K562 (cell line): ENCODE measurements at regions not wholly inside any gene's neighbourhood (a gene's known extent, or its start where the extent isn't known, plus 50 kb on each side); places are given as distances from the start of the nearest gene placed in this dataset.

Experiments
- ATAC-seq: fragments of 200-7000 bp; cut with Tn5 transposase; 3 replicates; pipeline ENCODE4 v1.9.1; 2020; ENCODE audit warnings: moderate library complexity
- BruUV-seq: library from RNA; stranded (reverse); fragments of 400-500 nt; replicated peaks from 2 replicates; lab custom pipeline; 2021; lab: Mats Ljungman, UMichigan
- CTCF ChIA-PET: fragments of 300-600 bp; formaldehyde crosslinking; extraction: SDS; loops from one replicate; lab custom pipeline; 2021; ENCODE audit warnings: low intra/inter-chr PET ratio; lab: Yijun Ruan, JAX
- POLR2A ChIA-PET: fragments of 300-600, 350-650 bp; sonication (Branson Sonifier 250); formaldehyde crosslinking; extraction: SDS; loops from one replicate; lab custom pipeline; 2021; ENCODE audit warnings: antibody characterized with exemption, inconsistent platforms; lab: Yijun Ruan, JAX
- DNase-seq, 4 experiments: peaks; one replicate each; pipeline versions ENCODE4 v3.0.0 to v3.0.0-alpha.2; 2011 to 2018; ENCODE audit warnings: low spot score in 3 of 4, mixed read lengths in 3 of 4; ENCODE audit errors: extremely low read depth in 1 of 4
- FAIRE-seq: peaks from 2 replicates; lab custom pipeline; 2011; peaks lifted over from hg19 to GRCh38; lab: Jason Lieb, UNC
- H2AFZ ChIP-seq: 2 replicates; pipeline ENCODE4 v1.6.0; 2011; ENCODE audit warnings: low read depth, low read length, control low read depth, inconsistent platforms
- H3K27ac ChIP-seq: fragments of 200-600 bp; 3 replicates; pipeline ENCODE4 v1.8.0; 2011; ENCODE audit warnings: low read depth, mild to moderate bottlenecking, control low read depth, inconsistent platforms, low read length, moderate library complexity, mixed read lengths; ENCODE audit errors: extremely low read depth
- H3K27me3 ChIP-seq, 2 experiments: fragments of 300-600 bp in 1 of 2; 2 replicates in 1 of 2; 3 replicates in 1 of 2; pipeline versions ENCODE4 v1.6.0 to v1.8.0; 2011; ENCODE audit warnings: inconsistent platforms in 2 of 2, low read length in 2 of 2, mild to moderate bottlenecking in 1 of 2, mixed read lengths in 1 of 2, moderate library complexity in 1 of 2; ENCODE audit not compliant: control insufficient read depth in 2 of 2, insufficient read depth in 2 of 2
- H3K36me3 ChIP-seq: fragments of 300-600 bp; 3 replicates; pipeline ENCODE4 v1.8.0; 2011; ENCODE audit warnings: mild to moderate bottlenecking, low read length, inconsistent platforms; ENCODE audit not compliant: control insufficient read depth, insufficient read depth
- H3K4me1 ChIP-seq, 2 experiments: fragments of 200-600 bp in 1 of 2; replicated peaks in 1 of 2; 2 replicates in 1 of 2; 3 replicates in 1 of 2; pipeline versions ENCODE4 v1.5.1 to v1.8.0; 2011; ENCODE audit warnings: inconsistent platforms in 2 of 2, low read length in 2 of 2, mild to moderate bottlenecking in 1 of 2, mixed read lengths in 1 of 2, moderate library complexity in 1 of 2; ENCODE audit not compliant: control insufficient read depth in 2 of 2, insufficient read depth in 2 of 2
- H3K4me2 ChIP-seq: 2 replicates; pipeline ENCODE4 v1.6.1; 2011; ENCODE audit warnings: low read length, control low read depth, inconsistent platforms, mixed read lengths; ENCODE audit not compliant: insufficient read depth
- H3K4me3 ChIP-seq: fragments of 200-600 bp; sonication (generic), shearing (Covaris generic); 2 replicates; pipeline ENCODE4 v1.5.1; 2016; ENCODE audit warnings: control low read depth, inconsistent platforms
- H3K79me2 ChIP-seq: fragments of 200-600 bp; 3 replicates; pipeline ENCODE4 v1.8.0; 2011; ENCODE audit warnings: low read length, inconsistent platforms; ENCODE audit not compliant: control insufficient read depth, insufficient read depth
- H3K9ac ChIP-seq, 2 experiments: 2 replicates each; pipeline versions ENCODE4 v1.6.0 to v1.6.1; 2011; ENCODE audit warnings: low read depth in 2 of 2, low read length in 2 of 2, control low read depth in 1 of 2, inconsistent platforms in 1 of 2, mild to moderate bottlenecking in 1 of 2, mixed read lengths in 1 of 2; ENCODE audit not compliant: insufficient read depth in 1 of 2
- H3K9me1 ChIP-seq: one replicate; pipeline ENCODE4 v1.6.0; 2011; ENCODE audit warnings: inconsistent platforms, mild to moderate bottlenecking, low read length, moderate library complexity; ENCODE audit not compliant: control insufficient read depth, insufficient read depth
- H3K9me3 ChIP-seq: replicated peaks from 2 replicates; pipeline ENCODE4 v1.5.1; 2011; ENCODE audit warnings: low read depth, low read length, inconsistent platforms; ENCODE audit not compliant: control insufficient read depth, insufficient read depth
- H4K20me1 ChIP-seq: replicated peaks from 2 replicates; pipeline ENCODE4 v1.6.1; 2011; ENCODE audit warnings: low read length, inconsistent platforms, mixed read lengths; ENCODE audit not compliant: control insufficient read depth, insufficient read depth
- BACH1 ChIP-seq: fragments of 200-800 bp; sonication (Bioruptor generic); IDR thresholded peaks from 2 replicates; pipeline ENCODE4 v1.6.1; 2016; ENCODE audit warnings: missing genetic modification characterization, missing compliant biosample characterization
- CBX5 ChIP-seq: IDR thresholded peaks from 2 replicates; pipeline ENCODE4 v1.6.1; 2014; ENCODE audit warnings: low read depth, borderline replicate concordance
- CTCFL ChIP-seq: IDR thresholded peaks from 2 replicates; pipeline ENCODE4 v1.6.1; 2011; ENCODE audit warnings: borderline replicate concordance, low read depth, mild to moderate bottlenecking, moderate library complexity, low read length; ENCODE audit not compliant: insufficient read depth, poor library complexity, severe bottlenecking
- FOS ChIP-seq: IDR thresholded peaks from 3 replicates; pipeline ENCODE4 v1.6.1; 2011; ENCODE audit not compliant: insufficient read length; ENCODE audit errors: extremely low read depth
- JUNB ChIP-seq: fragments of 450-650 bp; formaldehyde crosslinking; conservative IDR thresholded peaks from 2 replicates; pipeline ENCODE4 v1.4.0; 2020; ENCODE audit warnings: mild to moderate bottlenecking
- MAX ChIP-seq: sonication (generic); formaldehyde crosslinking; IDR thresholded peaks from 2 replicates; pipeline ENCODE4 v1.9.0; 2022; ENCODE audit warnings: mild to moderate bottlenecking, missing genetic modification reagents
- SIX5 ChIP-seq, 2 experiments: IDR thresholded peaks; 2 replicates each; pipeline ENCODE4 v1.6.1; 2011; ENCODE audit warnings: low read length in 2 of 2, borderline replicate concordance in 1 of 2, low read depth in 1 of 2, mild to moderate bottlenecking in 1 of 2, moderate library complexity in 1 of 2; ENCODE audit not compliant: insufficient read depth in 1 of 2
- TARDBP ChIP-seq: fragments of 450-650 bp; IDR thresholded peaks from 2 replicates; pipeline ENCODE4 v1.6.1; 2016
- TFAM ChIP-seq: fragments of 250-450 bp; sonication (Bioruptor Pico); conservative IDR thresholded peaks from 2 replicates; pipeline ENCODE4 v1.5.0; 2021; ENCODE audit warnings: mild to moderate bottlenecking, moderate library complexity
- ZNF140 ChIP-seq: fragments of 250-450 bp; sonication (Bioruptor Pico); IDR thresholded peaks from 2 replicates; pipeline ENCODE4 v1.8.0; 2021; ENCODE audit warnings: moderate library complexity, mild to moderate bottlenecking, inconsistent platforms
- WGBS: fragments of 100-300 bp; shearing (Covaris generic); methylation state at CpG from one replicate; pipeline ENCODE4 v1.1.6; 2016; ENCODE audit warnings: low coverage, mixed read lengths; ENCODE audit not compliant: insufficient coverage; ENCODE audit errors: missing lambda C conversion rate; 5-methylcytosine and 5-hydroxymethylcytosine counted together
- in situ Hi-C: fragments of 300-500 bp; cut with MboI; formaldehyde crosslinking; loops from 4 replicates; pipeline ENCODE4 v1.15.0; 2018; ENCODE audit warnings: inconsistent platforms, mixed read lengths
- intact Hi-C: fragments of 100-400 bp; cut with micrococcal nuclease; formaldehyde crosslinking; loops from 2 replicates; pipeline ENCODE4 v1.14.2; 2022

DNA sequence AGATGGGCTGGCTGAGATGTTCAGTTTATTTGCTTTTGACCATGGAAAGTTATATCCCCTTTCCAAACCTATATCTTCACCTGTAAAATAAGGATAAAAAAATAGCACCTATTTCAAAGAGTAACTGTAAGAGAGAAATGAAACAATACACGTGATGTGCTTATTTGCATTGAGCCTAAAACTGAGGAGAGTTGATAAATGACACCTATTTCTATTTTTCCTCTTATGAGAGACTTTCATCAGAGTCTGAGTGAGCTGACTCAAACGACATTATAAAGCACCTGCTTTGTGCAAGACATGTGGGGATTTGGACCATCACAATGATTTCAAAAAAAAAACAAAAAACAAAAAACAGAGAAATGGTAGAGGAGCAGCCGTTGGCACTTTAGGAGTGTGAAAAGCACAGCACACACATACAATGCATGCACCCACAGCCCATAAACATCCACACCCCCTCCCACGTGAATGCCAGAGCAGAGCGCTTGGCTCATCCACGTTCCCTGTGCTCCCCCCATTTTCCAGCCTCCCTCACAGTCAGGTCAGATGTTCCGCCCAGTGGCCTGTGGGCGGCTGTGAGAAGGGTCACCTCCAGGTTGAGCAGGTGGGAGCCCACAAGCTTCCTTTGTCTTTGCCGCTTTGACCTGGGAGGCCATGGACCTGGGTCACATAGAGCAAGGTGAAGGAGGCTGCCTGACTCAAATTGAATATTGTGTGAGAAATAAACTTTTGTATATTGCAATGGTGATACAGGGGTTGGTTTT, 253.2 kb upstream of the ZNF32 start:
- DNase-seq (no peak), ATAC-seq (no peak), FAIRE-seq (no peak)
- no peaks in the 10 kb centered on the region for H3K36me3 ChIP-seq
- no peak overlapping the region for H3K4me3 ChIP-seq
- peaks cover 12 to 40% of the 10 kb centered on the region in 2 experiments; a peak in 4 of 5 replicates for H3K27me3 ChIP-seq
- H3K4me2 ChIP-seq: no peak overlapping the region
- in situ Hi-C loops (no loop called here), intact Hi-C loops (no loop called here)
- H3K9me1 ChIP-seq: no peaks in the 10 kb centered on the region
- ChIA-PET POLR2A (no interaction called here), CTCF (no interaction called here)
- no peak overlapping the region for H3K9ac ChIP-seq
- no peaks in the 10 kb centered on the region for H3K4me1 ChIP-seq
- H3K27ac ChIP-seq: no peak overlapping the region
- H2AFZ ChIP-seq: no peak overlapping the region
- no peak for TF ChIP-seq MAX (CRISPR knock-in tag)
- TF ChIP-seq FOS: no peak
- no peak for TF ChIP-seq JUNB
- TF ChIP-seq ZNF140 (CRISPR knock-in tag): no peak
- no peak for TF ChIP-seq BACH1 (tag)
- TF ChIP-seq CTCFL: no peak
- TF ChIP-seq TARDBP: no peak
- no peak for TF ChIP-seq TFAM (CRISPR knock-in tag)
- no peak for TF ChIP-seq SIX5 (IDR thresholded peaks at IDR 0.05; ENCODE audit: borderline replicate concordance in 1 of 2, insufficient read depth in 1 of 2, low read depth in 1 of 2, low read length in 2 of 2)
- no peak for TF ChIP-seq CBX5
- H3K9me3 ChIP-seq: no peaks in the 10 kb centered on the region
- 0% methylated on average over 9 of the region's 9 CpGs for WGBS
- H3K79me2 ChIP-seq: no peaks in the 10 kb centered on the region
- BruUV-seq: no TSS peak
- H4K20me1 ChIP-seq: peaks cover 12% of the 10 kb centered on the region; the same call in 1 of the 2 replicates
